G401 (cell line): ENCODE measurements at regions not wholly inside any gene's neighbourhood (a gene's known extent, or its start where the extent isn't known, plus 50 kb on each side); places are given as distances from the start of the nearest gene placed in this dataset.

Experiments
- DNase-seq: peaks from one replicate; pipeline ENCODE4 v3.0.0-alpha.2; 2015; ENCODE audit warnings: low spot score
- in situ Hi-C: cut with HindIII; loops from 2 replicates; pipeline ENCODE4 v1.10.0; 2016; ENCODE audit warnings: low sequenced_read_pairs, mixed read lengths

- in situ Hi-C loops: no loop called here
- DNase-seq: no peak
These were observed 163.5 kb upstream of the LYZL2 start for GRCh38 chr10:30793093-30793492.

DNA sequence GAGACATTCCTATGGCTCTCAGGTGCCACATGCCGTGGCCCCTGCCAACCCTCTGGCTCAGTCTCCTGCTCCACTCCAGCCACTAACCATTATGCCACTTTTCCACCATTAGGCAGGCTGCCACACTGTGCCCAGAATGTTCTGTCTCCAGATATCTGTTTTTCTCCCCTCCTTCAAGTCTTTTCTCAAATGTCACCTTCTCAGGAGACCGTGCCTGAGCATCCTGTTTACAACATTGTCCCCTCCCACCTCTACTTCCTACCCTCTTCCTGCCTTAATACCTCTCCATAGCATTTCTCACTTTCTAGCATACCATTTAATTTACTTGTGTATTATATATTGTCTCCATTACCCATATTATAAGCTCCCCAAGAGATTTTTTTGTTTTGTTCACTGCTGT, 162.5 kb upstream of the LYZL2 start:
- in situ Hi-C loops: no loop called here

DNA sequence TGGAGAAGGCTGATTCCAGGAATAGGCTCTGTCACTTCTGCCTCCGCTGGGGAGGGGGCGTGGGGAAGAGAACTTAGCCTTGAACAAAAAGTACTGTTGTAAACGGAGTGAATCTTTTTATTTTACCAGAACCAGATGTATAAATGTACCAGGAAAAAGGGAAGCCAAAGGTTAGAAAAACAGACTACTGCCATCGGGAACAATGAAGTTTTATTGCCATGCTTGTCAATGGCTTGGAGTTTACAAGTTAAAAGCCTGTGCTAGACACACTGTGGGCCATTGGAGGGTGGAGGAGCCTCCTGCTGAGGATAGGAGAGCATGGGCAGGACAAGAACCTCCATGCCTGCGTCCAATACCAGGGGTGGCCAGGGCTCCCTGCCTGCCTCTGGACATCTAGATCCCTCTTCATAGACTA, 161.7 kb upstream of the LYZL2 start:
- in situ Hi-C loops: no loop called here

More for the DNA sequence above, 162.5 kb upstream of the LYZL2 start:
- no peak for DNase-seq

DNA sequence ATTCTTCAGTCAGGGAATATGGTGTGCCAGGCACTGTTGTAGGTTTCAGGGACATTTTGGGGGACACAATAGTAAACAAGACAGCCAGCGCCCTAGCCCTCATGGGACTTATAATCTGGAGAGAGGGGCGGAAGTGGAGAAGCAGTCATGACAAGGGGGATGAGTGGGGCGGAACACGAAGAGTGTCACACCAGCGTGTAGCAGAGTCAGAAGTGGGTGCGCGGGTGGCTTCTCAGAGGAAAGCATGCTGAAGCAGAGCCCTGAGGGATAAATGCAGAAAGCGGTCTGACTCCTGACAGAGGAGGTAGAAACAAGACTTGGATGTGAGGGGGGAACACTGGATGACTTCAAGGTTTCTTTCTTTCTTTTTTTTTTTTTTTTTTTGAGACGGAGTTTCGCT, 160.3 kb upstream of the LYZL2 start:
- in situ Hi-C loops: no loop called here
- DNase-seq: no peak

More for the DNA sequence above, 161.7 kb upstream of the LYZL2 start:
- DNase-seq: no peak

GRCh38 chr10:30788307-30788706, 158.8 kb upstream of the LYZL2 start:
- in situ Hi-C loops: no loop called here
- no peak for DNase-seq

DNA sequence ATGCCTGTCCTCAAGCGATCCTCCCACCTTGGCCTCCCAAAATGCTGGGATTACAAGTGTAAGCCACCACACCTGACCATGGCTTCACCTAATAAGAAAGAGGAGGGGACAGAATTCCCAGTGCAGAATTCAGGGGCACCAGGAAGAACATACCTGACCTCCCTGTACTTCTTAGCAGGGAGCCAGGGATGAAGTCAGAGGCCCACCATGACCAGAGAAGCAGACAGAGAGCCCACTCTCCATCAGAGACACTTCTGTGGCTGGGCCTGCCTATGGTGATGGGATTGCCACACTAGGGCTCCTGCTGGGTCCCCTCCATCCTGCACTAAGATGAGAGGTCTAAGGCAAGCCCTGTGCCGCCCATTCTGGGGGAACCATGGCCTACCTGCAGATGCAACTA, 157.4 kb upstream of the LYZL2 start:
- in situ Hi-C loops: no loop called here
- DNase-seq: no peak

DNA sequence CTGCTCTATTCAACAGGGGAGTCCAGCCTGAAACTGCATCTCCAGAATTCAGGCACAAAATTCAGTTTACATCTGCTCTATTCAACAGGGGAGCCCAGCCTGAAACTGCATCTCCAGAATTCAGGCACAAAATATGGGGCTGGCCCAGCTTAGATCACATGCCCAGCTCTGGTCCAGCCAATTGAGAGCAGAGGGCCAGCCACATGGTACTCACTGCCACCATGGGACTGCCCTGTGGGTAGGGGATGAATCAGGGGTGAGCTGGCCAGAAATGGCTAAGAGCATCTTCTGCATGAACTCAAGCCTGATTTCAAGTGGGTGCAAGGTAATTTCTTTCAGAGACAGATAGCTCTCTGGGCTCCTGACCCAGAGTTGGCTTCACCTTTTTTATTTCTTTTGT, 156.6 kb upstream of the LYZL2 start:
- in situ Hi-C loops: no loop called here
- no peak for DNase-seq

- DNase-seq: peak; percentile 79
These were observed 155.5 kb upstream of the LYZL2 start for GRCh38 chr10:30784897-30785605.

GRCh38 chr10:30784524-30784896, 155.0 kb upstream of the LYZL2 start:
- DNase-seq: peak; percentile 35
- in situ Hi-C loops: no loop called here

More at GRCh38 chr10:30784897-30785605, 155.5 kb upstream of the LYZL2 start:
- in situ Hi-C loops: no loop called here

- in situ Hi-C loops: no loop called here
- DNase-seq: peak; percentile 80
These were observed 154.5 kb upstream of the LYZL2 start for GRCh38 chr10:30783939-30784501.

GRCh38 chr10:30782537-30783461, 153.2 kb upstream of the LYZL2 start:
- in situ Hi-C loops: no loop called here

GRCh38 chr10:30782157-30782536, 152.6 kb upstream of the LYZL2 start:
- no peak for DNase-seq
- in situ Hi-C loops: no loop called here

More at GRCh38 chr10:30782537-30783461, 153.2 kb upstream of the LYZL2 start:
- no peak for DNase-seq

DNA sequence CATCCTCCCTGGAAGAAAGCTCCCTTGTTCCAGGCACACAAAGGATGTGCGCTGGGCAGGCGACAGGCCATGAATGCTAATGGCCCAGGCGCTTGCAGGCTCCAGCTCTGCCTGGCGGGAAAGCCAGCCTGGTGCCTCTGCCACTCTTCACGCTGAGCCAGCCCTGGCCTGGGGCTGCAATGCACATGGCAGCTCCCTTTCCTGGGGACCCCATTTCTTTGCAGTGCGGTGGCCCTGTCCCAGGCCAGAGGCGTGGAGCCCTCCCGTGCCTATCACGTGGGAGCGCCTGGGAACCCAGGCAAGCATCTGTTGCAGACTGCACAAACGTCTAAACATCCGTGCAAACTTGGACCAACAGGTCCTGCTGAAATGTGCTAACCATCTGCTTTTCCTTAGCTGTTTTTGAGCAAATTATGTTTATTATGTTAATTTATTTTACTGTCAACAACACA, 152.1 kb upstream of the LYZL2 start:
- DNase-seq: peak; percentile 41
- in situ Hi-C loops: no loop called here

- DNase-seq: no peak
- in situ Hi-C loops: no loop called here
These were observed 149.2 kb upstream of the LYZL2 start for GRCh38 chr10:30778769-30779168.

DNA sequence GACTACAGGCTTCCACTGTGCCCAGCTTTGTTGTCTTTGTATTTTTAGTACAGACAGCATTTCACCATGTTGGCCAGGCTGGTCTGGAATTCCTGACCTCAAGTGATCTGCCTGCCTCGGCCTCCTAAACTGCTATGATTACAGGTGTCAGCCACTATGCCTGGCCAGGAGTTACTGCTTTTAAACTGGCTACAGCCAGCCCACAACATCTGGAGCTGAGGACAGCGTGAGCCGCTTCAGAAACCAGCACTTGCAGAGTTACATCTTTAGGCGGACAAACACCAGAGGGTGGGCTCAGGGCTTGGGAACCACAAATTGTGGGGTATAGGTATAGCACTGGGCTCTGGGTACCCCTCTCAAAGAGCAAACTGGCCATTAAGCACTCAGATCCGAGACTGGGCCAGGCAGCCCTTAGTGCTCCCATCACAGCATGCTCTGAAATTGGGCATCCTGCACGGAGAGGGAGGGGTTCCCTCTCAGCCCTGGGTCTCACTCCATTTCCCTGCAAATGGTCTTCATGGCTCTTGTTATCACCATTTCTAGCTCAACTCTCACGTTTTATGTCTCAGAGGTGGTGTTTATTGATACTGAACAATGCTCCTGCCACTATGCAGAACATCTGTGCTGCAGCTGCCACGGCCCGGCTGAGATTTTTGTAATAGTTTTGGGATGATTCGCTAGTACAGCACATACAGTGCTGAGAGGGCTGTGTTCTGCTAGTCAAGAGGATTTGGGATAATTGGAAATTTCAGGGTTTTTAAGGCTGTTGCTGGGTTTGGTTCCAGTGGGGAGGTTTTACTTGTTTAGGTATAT, 146.4 kb upstream of the LYZL2 start:
- DNase-seq: no peak
- in situ Hi-C loops: no loop called here

GRCh38 chr10:30774261-30774660, 144.7 kb upstream of the LYZL2 start:
- DNase-seq: no peak
- in situ Hi-C loops: no loop called here

DNA sequence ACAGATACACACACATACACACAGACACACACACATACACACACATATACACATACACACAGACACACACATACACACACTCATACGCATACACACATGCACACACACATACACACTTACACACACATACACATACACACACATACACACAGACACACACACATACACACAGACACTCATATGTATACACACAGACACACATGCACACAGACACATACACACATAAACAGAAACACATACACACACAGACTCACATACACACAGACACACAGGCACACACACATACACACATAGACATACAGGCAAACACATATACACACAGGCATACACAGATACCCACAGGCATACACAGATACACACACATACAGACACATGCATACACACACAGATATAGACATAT, 143.9 kb upstream of the LYZL2 start:
- in situ Hi-C loops: no loop called here
- DNase-seq: no peak

DNA sequence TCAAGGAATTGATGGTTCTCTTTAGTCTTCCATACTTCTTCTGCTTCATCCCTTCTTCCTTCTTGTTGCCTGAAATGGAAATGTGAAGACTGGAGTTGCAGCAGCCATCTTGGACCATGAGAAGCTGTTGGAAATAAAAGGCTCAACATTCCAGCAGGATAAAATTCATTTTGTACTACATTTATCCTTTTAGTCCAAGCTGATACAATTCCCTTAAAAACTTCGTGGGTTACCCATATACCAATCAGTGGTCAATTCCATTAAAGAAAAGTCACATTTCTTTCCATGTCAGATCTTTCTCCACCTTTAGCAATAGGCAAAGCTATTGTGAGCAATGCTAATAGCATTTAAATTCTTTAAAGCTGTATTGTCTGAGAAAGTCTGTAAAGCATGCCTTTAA, 141.3 kb upstream of the LYZL2 start:
- no peak for DNase-seq
- in situ Hi-C loops: no loop called here

DNA sequence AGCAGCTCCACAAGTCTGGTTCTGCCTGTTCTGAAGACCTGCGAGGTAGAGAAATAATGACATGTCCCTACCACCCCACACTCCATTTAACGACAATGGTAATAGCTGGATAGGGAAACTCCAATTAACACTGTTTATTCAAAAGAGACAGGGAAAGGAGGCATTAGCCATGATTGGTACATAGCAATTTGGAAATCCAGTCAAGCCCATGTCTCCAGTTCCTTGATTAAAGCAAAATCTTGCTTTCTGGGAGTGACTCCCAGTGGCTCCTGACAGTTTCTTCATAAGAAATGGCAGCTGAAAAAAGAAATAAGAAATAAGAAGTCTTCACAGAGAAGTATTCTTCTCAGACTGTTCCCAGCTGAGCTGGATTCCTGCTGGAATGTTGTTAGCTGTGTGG, 140.7 kb upstream of the LYZL2 start:
- in situ Hi-C loops: no loop called here
- no peak for DNase-seq
